Endodermal cell (in vitro differentiated cells): ENCODE measurements at regions not wholly inside any gene's neighbourhood (a gene's known extent, or its start where the extent isn't known, plus 50 kb on each side); places are given as distances from the start of the nearest gene placed in this dataset.
"Not testable (repeated sequence)": the region's sequence is repeated elsewhere in the genome, so short reads cannot be mapped to it uniquely, and the experiment has no call there.

ENCODE experiments used
- DNase-seq: peaks from one replicate; pipeline ENCODE4 v3.0.0-alpha.2; 2017
- H3K27ac ChIP-seq: 2 replicates; pipeline ENCODE4 v1.5.1; 2013; ENCODE audit warnings: mild to moderate bottlenecking, low read depth, low read length, moderate library complexity
- H3K27me3 ChIP-seq: 2 replicates; pipeline ENCODE4 v1.6.1; 2013; ENCODE audit warnings: mild to moderate bottlenecking, low read length, moderate library complexity; ENCODE audit not compliant: insufficient read depth, control insufficient read depth, poor library complexity, severe bottlenecking
- H3K36me3 ChIP-seq: 2 replicates; pipeline ENCODE4 v1.7.0; 2013; ENCODE audit warnings: mild to moderate bottlenecking, low read length, moderate library complexity; ENCODE audit not compliant: control insufficient read depth, insufficient read depth
- H3K4me1 ChIP-seq: one replicate; pipeline ENCODE4 v1.7.0; 2013; ENCODE audit warnings: low read length; ENCODE audit not compliant: control insufficient read depth, insufficient read depth
- H3K4me3 ChIP-seq: 2 replicates; pipeline ENCODE4 v1.5.1; 2013; ENCODE audit warnings: mild to moderate bottlenecking, low read length, moderate library complexity
- H3K9ac ChIP-seq: 2 replicates; pipeline ENCODE4 v1.6.1; 2013; ENCODE audit warnings: mild to moderate bottlenecking, low read length, moderate library complexity; ENCODE audit not compliant: poor library complexity, severe bottlenecking; ENCODE audit errors: extremely low read depth
- H3K9me3 ChIP-seq: 2 replicates; pipeline ENCODE4 v1.6.1; 2013; ENCODE audit warnings: mild to moderate bottlenecking, low read length, moderate library complexity; ENCODE audit not compliant: control insufficient read depth
- H3K27ac Mint-ChIP-seq: 2 replicates; pipeline ENCODE4 v1.8.0; 2020; ENCODE audit warnings: mixed read lengths
- H3K27me3 Mint-ChIP-seq: 2 replicates; pipeline ENCODE4 v1.8.0; 2021; ENCODE audit warnings: mild to moderate bottlenecking, mixed read lengths; ENCODE audit not compliant: insufficient read depth
- H3K36me3 Mint-ChIP-seq: 2 replicates; pipeline ENCODE4 v1.8.0; 2020; ENCODE audit warnings: low read depth, mixed read lengths
- H3K4me1 Mint-ChIP-seq: 2 replicates; pipeline ENCODE4 v1.8.0; 2020; ENCODE audit warnings: mixed read lengths
- H3K4me3 Mint-ChIP-seq: 2 replicates; pipeline ENCODE4 v1.8.0; 2020; ENCODE audit warnings: mild to moderate bottlenecking, moderate library complexity, mixed read lengths
- H3K9me3 Mint-ChIP-seq: 2 replicates; pipeline ENCODE4 v1.8.0; 2020; ENCODE audit warnings: mild to moderate bottlenecking, mixed read lengths
- WGBS, 2 experiments: methylation state at CpG; one replicate each; pipeline versions ENCODE4 v1.1.5 to v1.1.7; 2013; ENCODE audit warnings: missing lambda C conversion rate in 2 of 2, mixed read lengths in 1 of 2; ENCODE audit not compliant: insufficient coverage in 1 of 2, insufficient read length in 1 of 2; 5-methylcytosine and 5-hydroxymethylcytosine counted together
- TF ChIP-seq, protein P1 (sequence below): fragments of 200-600 bp; sonication (generic); conservative IDR thresholded peaks from 2 replicates; pipeline ENCODE4 v1.5.0; 2021; ENCODE audit warnings: antibody characterized with exemption, mild to moderate bottlenecking

DNA sequence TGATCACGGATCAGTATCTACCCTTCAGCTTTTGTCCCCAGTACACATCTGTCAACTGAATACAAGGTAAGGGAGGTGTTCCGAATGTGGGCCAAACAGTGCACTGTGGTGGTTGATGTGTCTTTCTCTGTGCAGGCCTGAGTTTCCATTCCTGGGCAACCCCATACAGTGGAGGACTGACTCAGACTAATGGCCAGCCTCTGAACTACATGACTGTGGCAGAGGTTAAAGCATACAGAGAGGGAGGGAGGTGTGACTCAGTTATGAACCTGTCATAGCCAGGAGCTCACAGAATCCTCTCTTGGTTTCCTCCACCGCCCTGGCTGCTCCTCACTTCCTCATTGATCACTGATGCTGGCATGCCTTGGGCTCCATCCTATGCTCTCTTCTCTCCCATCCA lies 136.4 kb upstream of the TAS2R1 start:
- Mint-ChIP-seq H3K27me3 (peaks cover 1% of the 10 kb centered on the region), H3K27ac (no peak overlapping the region), H3K9me3 (peaks cover 2% of the 10 kb centered on the region), H3K36me3 (no peaks in the 10 kb centered on the region), H3K4me3 (no peak overlapping the region), H3K4me1 (no peaks in the 10 kb centered on the region)
- DNase-seq: no peak
- TF ChIP-seq, protein P1, sequence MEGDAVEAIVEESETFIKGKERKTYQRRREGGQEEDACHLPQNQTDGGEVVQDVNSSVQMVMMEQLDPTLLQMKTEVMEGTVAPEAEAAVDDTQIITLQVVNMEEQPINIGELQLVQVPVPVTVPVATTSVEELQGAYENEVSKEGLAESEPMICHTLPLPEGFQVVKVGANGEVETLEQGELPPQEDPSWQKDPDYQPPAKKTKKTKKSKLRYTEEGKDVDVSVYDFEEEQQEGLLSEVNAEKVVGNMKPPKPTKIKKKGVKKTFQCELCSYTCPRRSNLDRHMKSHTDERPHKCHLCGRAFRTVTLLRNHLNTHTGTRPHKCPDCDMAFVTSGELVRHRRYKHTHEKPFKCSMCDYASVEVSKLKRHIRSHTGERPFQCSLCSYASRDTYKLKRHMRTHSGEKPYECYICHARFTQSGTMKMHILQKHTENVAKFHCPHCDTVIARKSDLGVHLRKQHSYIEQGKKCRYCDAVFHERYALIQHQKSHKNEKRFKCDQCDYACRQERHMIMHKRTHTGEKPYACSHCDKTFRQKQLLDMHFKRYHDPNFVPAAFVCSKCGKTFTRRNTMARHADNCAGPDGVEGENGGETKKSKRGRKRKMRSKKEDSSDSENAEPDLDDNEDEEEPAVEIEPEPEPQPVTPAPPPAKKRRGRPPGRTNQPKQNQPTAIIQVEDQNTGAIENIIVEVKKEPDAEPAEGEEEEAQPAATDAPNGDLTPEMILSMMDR: peak; percentile 11
- no peak overlapping the region for H3K4me3 ChIP-seq
- H3K9me3 ChIP-seq: no peaks in the 10 kb centered on the region
- H3K4me1 ChIP-seq: no peaks in the 10 kb centered on the region
- no peak overlapping the region for H3K27ac ChIP-seq
- no peaks in the 10 kb centered on the region for H3K27me3 ChIP-seq
- WGBS, 2 experiments: 83 to 93% methylated on average over 1 to 3 of the region's 3 CpGs
- no peaks in the 10 kb centered on the region for H3K36me3 ChIP-seq
- no peak overlapping the region for H3K9ac ChIP-seq

DNA sequence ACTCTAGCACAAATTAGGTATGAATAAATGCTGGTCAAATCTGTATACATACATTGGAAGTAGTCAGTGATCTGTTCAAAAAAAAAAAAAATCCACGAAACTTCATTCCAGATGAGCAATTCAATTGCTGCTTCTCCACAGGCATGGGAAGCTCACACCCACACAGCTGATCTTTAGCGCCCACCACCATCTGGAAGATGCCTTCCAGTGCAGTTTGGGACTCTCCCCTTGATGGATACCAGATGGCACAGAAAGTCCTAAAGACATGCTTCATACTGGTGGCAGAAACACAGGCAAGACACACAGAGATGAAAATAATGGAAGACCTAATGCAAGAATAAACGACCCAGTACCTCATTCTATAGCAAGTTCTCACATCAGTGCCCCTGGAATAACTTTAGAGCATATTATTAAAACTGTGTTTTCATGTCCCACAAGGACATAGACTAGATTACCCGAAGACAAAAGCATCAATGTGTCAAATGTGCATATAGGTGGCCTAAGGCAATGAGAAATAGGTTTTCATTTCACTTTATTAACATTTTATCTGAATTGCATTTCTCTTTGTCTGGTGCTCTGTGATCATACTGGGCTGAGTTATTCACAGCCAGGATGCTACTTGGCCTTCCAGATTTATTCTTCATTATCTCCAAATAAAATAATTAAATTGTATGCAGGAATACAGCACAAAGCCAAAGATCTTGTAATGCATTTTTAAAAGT lies 135.4 kb upstream of the TAS2R1 start:
- Mint-ChIP-seq H3K4me3 (no peak overlapping the region), H3K4me1 (no peaks in the 10 kb centered on the region), H3K27me3 (peaks cover 1% of the 10 kb centered on the region), H3K27ac (no peak overlapping the region), H3K9me3 (peaks cover 2% of the 10 kb centered on the region), H3K36me3 (no peaks in the 10 kb centered on the region)
- no peak for DNase-seq
- Histone ChIP-seq H3K36me3 (no peaks in the 10 kb centered on the region), H3K27ac (no peak overlapping the region), H3K27me3 (no peaks in the 10 kb centered on the region), H3K4me3 (no peak overlapping the region), H3K4me1 (no peaks in the 10 kb centered on the region), H3K9ac (no peak overlapping the region), H3K9me3 (no peaks in the 10 kb centered on the region)
- WGBS, 2 experiments: 90 to 100% methylated on average over 2 to 4 of the region's 4 CpGs
- TF ChIP-seq, protein P1: no peak

DNA sequence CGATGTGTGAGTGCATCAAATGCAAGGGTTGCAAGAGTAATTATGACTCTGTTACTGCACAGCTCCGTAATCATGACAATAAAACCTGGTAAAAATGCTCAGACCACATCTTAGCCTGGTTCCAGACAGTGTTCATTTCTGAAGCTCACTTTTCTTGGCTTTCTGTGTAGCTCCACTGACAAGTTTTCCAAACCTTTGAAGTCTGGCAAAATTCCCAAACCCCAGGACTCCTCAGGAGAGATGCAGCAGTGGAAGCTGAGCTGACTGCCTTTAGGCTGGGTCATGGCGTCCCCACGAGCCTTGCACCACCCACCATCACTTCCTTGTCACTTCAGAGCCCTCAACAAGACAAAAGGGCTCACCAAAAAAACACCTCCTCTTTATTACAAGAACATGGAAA lies 131.6 kb upstream of the TAS2R1 start:
- Histone ChIP-seq H3K36me3 (no peaks in the 10 kb centered on the region), H3K9ac (no peak overlapping the region), H3K27me3 (no peaks in the 10 kb centered on the region), H3K27ac (no peak overlapping the region), H3K4me1 (no peaks in the 10 kb centered on the region), H3K9me3 (no peaks in the 10 kb centered on the region), H3K4me3 (no peak overlapping the region)
- Mint-ChIP-seq H3K27me3 (no peaks in the 10 kb centered on the region), H3K27ac (no peak overlapping the region), H3K4me3 (no peak overlapping the region), H3K36me3 (no peaks in the 10 kb centered on the region), H3K9me3 (no peaks in the 10 kb centered on the region), H3K4me1 (no peaks in the 10 kb centered on the region)
- 84 to 85% methylated on average over 2 to 4 of the region's 4 CpGs for whole genome bisulfite sequencing, 2 experiments
- TF ChIP-seq, protein P1: no peak
- no peak for DNase-seq

DNA sequence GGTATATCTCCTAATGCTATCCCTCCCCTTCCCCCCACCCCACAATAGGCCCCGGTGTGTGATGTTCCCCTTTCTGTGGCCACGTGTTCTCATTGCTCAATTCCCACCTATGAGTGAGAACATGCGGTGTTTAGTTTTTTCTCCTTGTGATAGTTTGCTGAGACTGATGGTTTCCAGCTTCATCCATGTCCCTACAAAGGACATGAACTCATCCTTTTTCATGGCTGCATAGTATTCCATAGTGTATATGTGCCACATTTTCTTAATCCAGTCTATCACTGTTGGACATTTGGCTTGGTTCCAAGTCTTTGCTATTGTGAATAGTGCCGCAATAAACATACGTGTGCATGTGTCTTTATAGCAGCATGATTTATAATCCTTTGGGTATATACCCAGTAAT lies 122.5 kb upstream of the TAS2R1 start:
- 100% methylated on average over 3 of the region's 5 CpGs; no CpG with 5 or more reads in 1 of the 2 experiments for WGBS, 2 experiments
- not testable (repeated sequence) for H3K9ac ChIP-seq, H3K4me3 Mint-ChIP-seq, H3K27me3 Mint-ChIP-seq, H3K36me3 Mint-ChIP-seq, H3K36me3 ChIP-seq, H3K27ac Mint-ChIP-seq, H3K27me3 ChIP-seq, H3K4me1 Mint-ChIP-seq, DNase-seq, H3K9me3 ChIP-seq, H3K27ac ChIP-seq, H3K9me3 Mint-ChIP-seq, H3K4me1 ChIP-seq, H3K4me3 ChIP-seq
